HG03378 (cell line): ENCODE measurements at regions not wholly inside any gene's neighbourhood (a gene's known extent, or its start where the extent isn't known, plus 50 kb on each side); places are given as distances from the start of the nearest gene placed in this dataset.
"Not testable (repeated sequence)": the region's sequence is repeated elsewhere in the genome, so short reads cannot be mapped to it uniquely, and the experiment has no call there.

ENCODE experiments used
- ATAC-seq: cut with Tn5 transposase; IDR thresholded peaks from one replicate; pipeline ENCODE4 v1.9.1; 2021; ENCODE audit warnings: mild to moderate bottlenecking, moderate library complexity; ENCODE audit not compliant: unreplicated experiment

- not testable (repeated sequence) for ATAC-seq
Measured at GRCh38 chr15:84094720-84095119, 140.9 kb upstream of the GOLGA6L4 start.

- not testable (repeated sequence) for ATAC-seq
Measured at GRCh38 chr15:84097053-84097452, 138.5 kb upstream of the GOLGA6L4 start.

- no peak for ATAC-seq
Measured at GRCh38 chr15:84098604-84099003, 137.0 kb upstream of the GOLGA6L4 start.

GRCh38 chr15:84099181-84099580 is 136.4 kb upstream of the GOLGA6L4 start:
- no peak for ATAC-seq

- no peak for ATAC-seq
Measured at GRCh38 chr15:84103345-84103744, 132.2 kb upstream of the GOLGA6L4 start.

GRCh38 chr15:84104853-84105252 is 130.7 kb upstream of the GOLGA6L4 start:
- no peak for ATAC-seq

- ATAC-seq, result no peak
Measured at GRCh38 chr15:84108728-84109127, 126.8 kb upstream of the GOLGA6L4 start.

GRCh38 chr15:84111575-84111974 is 124.0 kb upstream of the GOLGA6L4 start:
- no peak for ATAC-seq

- no peak for ATAC-seq
Measured at GRCh38 chr15:84112025-84112424, 123.5 kb upstream of the GOLGA6L4 start.

- ATAC-seq, result no peak
Measured at GRCh38 chr15:84113919-84114318, 121.7 kb upstream of the GOLGA6L4 start.

GRCh38 chr15:84114680-84115079 is 120.9 kb upstream of the GOLGA6L4 start:
- ATAC-seq, result not testable (repeated sequence)

- ATAC-seq, result not testable (repeated sequence)
Measured at GRCh38 chr15:84119351-84119750, 116.2 kb upstream of the GOLGA6L4 start.

- not testable (repeated sequence) for ATAC-seq
Measured at GRCh38 chr15:84120903-84121302, 114.7 kb upstream of the GOLGA6L4 start.

- ATAC-seq, result not testable (repeated sequence)
Measured at GRCh38 chr15:84128706-84129105, 106.9 kb upstream of the GOLGA6L4 start.

GRCh38 chr15:84130098-84130831 is 105.3 kb upstream of the GOLGA6L4 start:
- not testable (repeated sequence) for ATAC-seq

GRCh38 chr15:84135931-84136456 is 99.6 kb upstream of the GOLGA6L4 start:
- ATAC-seq, result not testable (repeated sequence)

GRCh38 chr15:84142888-84143337 is 92.7 kb upstream of the GOLGA6L4 start:
- peak; percentile 93 for ATAC-seq

GRCh38 chr15:84143753-84144314 is 91.7 kb upstream of the GOLGA6L4 start:
- no peak for ATAC-seq

- ATAC-seq, result not testable (repeated sequence)
Measured at GRCh38 chr15:84144946-84145345, 90.6 kb upstream of the GOLGA6L4 start.

GRCh38 chr15:84146299-84146698 is 89.3 kb upstream of the GOLGA6L4 start:
- not testable (repeated sequence) for ATAC-seq

GRCh38 chr15:84147307-84147706 is 88.3 kb upstream of the GOLGA6L4 start:
- ATAC-seq, result not testable (repeated sequence)
